ENCODE measurements at regions not wholly inside any gene's neighbourhood (a gene's known extent, or its start where the extent isn't known, plus 50 kb on each side); places are given as distances from the start of the nearest gene placed in this dataset.

DNA sequence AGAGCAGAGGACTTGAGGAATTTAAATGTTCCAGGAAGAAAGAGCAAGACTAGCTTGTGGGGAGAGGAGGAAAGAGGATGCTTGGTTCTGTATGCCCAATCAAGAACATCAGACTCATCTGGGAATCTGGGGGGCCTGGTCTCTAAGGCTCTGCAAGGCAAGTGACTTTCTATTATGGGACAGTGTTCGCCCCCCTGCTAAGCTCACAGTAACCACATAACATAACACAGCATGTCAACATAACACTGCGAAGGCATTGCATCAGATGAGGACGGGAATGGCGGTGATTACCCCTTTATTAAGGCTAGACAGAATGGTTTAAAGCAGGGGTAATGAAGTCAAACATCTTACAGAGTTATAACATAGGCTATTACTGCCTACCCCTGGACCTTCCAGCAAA lies 176.6 kb upstream of the IRX6 start:
- TF ChIP-seq, protein P1, sequence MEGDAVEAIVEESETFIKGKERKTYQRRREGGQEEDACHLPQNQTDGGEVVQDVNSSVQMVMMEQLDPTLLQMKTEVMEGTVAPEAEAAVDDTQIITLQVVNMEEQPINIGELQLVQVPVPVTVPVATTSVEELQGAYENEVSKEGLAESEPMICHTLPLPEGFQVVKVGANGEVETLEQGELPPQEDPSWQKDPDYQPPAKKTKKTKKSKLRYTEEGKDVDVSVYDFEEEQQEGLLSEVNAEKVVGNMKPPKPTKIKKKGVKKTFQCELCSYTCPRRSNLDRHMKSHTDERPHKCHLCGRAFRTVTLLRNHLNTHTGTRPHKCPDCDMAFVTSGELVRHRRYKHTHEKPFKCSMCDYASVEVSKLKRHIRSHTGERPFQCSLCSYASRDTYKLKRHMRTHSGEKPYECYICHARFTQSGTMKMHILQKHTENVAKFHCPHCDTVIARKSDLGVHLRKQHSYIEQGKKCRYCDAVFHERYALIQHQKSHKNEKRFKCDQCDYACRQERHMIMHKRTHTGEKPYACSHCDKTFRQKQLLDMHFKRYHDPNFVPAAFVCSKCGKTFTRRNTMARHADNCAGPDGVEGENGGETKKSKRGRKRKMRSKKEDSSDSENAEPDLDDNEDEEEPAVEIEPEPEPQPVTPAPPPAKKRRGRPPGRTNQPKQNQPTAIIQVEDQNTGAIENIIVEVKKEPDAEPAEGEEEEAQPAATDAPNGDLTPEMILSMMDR (IDR thresholded peaks at IDR 0.05; ENCODE audit: borderline replicate concordance, control extremely low read depth, extremely low read depth, insufficient read depth, missing control alignments): no peak
- DNase-seq (ENCODE audit: low spot score): no peak
- in situ Hi-C loops (cut with MboI; ENCODE audit: low sequenced_read_pairs, unreplicated experiment): no loop called here

DNA sequence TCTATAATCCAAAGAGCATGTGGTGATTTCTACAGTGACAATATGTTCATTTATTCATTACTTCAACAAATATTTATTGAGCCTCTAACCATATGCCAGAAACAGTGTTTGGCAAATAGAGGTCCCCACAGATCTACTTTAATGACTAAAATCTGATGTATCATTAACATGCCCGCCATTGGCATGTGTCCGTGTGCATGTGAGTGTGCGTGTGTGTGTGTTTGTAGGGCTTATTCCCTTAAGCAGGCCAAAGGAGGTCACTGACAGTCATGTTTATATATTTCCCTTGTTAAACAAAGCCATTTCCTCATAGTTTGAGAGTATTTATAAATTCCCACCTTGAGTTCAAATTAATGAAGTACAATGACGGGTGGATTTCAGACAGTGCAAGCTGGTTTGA lies 174.4 kb upstream of the IRX6 start:
- in situ Hi-C loops (cut with MboI; ENCODE audit: low sequenced_read_pairs, unreplicated experiment): no loop called here
- no peak for DNase-seq (ENCODE audit: low spot score)
- TF ChIP-seq, protein P1 (IDR thresholded peaks at IDR 0.05; ENCODE audit: borderline replicate concordance, control extremely low read depth, extremely low read depth, insufficient read depth, missing control alignments): no peak

- in situ Hi-C loops (cut with MboI; ENCODE audit: low sequenced_read_pairs, unreplicated experiment): no loop called here
Measured at GRCh38 chr16:55151561-55152305, 172.3 kb upstream of the IRX6 start.

GRCh38 chr16:55152875-55153390 lies 171.1 kb upstream of the IRX6 start:
- in situ Hi-C loops (cut with MboI; ENCODE audit: low sequenced_read_pairs, unreplicated experiment): no loop called here
- no peak for DNase-seq (ENCODE audit: low spot score)
- TF ChIP-seq, protein P1 (IDR thresholded peaks at IDR 0.05; ENCODE audit: borderline replicate concordance, control extremely low read depth, extremely low read depth, insufficient read depth, missing control alignments): no peak

More at GRCh38 chr16:55151561-55152305, 172.3 kb upstream of the IRX6 start:
- DNase-seq (ENCODE audit: low spot score): no peak
- TF ChIP-seq, protein P1 (IDR thresholded peaks at IDR 0.05; ENCODE audit: borderline replicate concordance, control extremely low read depth, extremely low read depth, insufficient read depth, missing control alignments): no peak

- no peak for DNase-seq (ENCODE audit: low spot score)
- in situ Hi-C loops (cut with MboI; ENCODE audit: low sequenced_read_pairs, unreplicated experiment): no loop called here
- TF ChIP-seq, protein P1 (IDR thresholded peaks at IDR 0.05; ENCODE audit: borderline replicate concordance, control extremely low read depth, extremely low read depth, insufficient read depth, missing control alignments): no peak
Measured at GRCh38 chr16:55154262-55154661, 169.7 kb upstream of the IRX6 start.

- TF ChIP-seq, protein P1 (IDR thresholded peaks at IDR 0.05; ENCODE audit: borderline replicate concordance, control extremely low read depth, extremely low read depth, insufficient read depth, missing control alignments): no peak
- in situ Hi-C loops (cut with MboI; ENCODE audit: low sequenced_read_pairs, unreplicated experiment): no loop called here
- no peak for DNase-seq (ENCODE audit: low spot score)
Measured at GRCh38 chr16:55154956-55155355, 169.0 kb upstream of the IRX6 start.
